Stomach (tissue), 8 donors: ENCODE measurements at regions not wholly inside any gene's neighbourhood (a gene's known extent, or its start where the extent isn't known, plus 50 kb on each side); places are given as distances from the start of the nearest gene placed in this dataset.

Experiments
- DNase-seq, 2 donors: peaks; one replicate each; pipeline versions ENCODE4 v3.0.0 to v3.0.0-alpha.2; 2013 to 2019
- H3K27ac ChIP-seq, 5 donors: fragments of 200-600 bp in 4 of 5; sonication (generic) in 4 of 5; one replicate each; pipeline ENCODE4 v1.5.1; 2013 to 2019; ENCODE audit warnings: mild to moderate bottlenecking in 1 of 5, moderate library complexity in 1 of 5
- H3K27me3 ChIP-seq, 3 donors: fragments of 200-600 bp; sonication (generic); one replicate each; pipeline ENCODE4 v1.5.1; 2017 to 2019; ENCODE audit warnings: mixed run types in 1 of 3
- H3K36me3 ChIP-seq, 4 donors: fragments of 200-600 bp; sonication (generic); 1 replicate in 3 of 4; 2 replicates in 1 of 4; pipeline ENCODE4 v1.5.1; 2016 to 2019
- H3K4me1 ChIP-seq, 4 donors: fragments of 200-600 bp; sonication (generic); one replicate each; pipeline ENCODE4 v1.5.1; 2016 to 2019
- H3K4me3 ChIP-seq, 4 donors: fragments of 200-600 bp; sonication (generic) in 3 of 4; one replicate each; pipeline ENCODE4 v1.5.1; 2016 to 2019; ENCODE audit warnings: mild to moderate bottlenecking in 1 of 4
- H3K9me3 ChIP-seq, 4 donors: fragments of 200-600 bp; sonication (generic); one replicate each; pipeline ENCODE4 v1.5.1; 2016 to 2019
- EP300 ChIP-seq: sonication (generic); formaldehyde crosslinking; IDR thresholded peaks from one replicate; pipeline ENCODE4 v1.6.1; 2017; ENCODE audit warnings: antibody characterized with exemption
- POLR2A ChIP-seq, 4 donors: fragments of 450-650 bp; IDR thresholded peaks; one replicate each; pipeline ENCODE4 v1.6.1; 2016; ENCODE audit warnings: antibody characterized with exemption in 4 of 4, control low read depth in 2 of 4, mild to moderate bottlenecking in 1 of 4, moderate library complexity in 1 of 4
- POLR2AphosphoS5 ChIP-seq, 3 donors: sonication (generic); formaldehyde crosslinking; IDR thresholded peaks; one replicate each; pipeline ENCODE4 v1.6.1; 2016; ENCODE audit warnings: antibody characterized with exemption in 3 of 3
- WGBS, 5 donors: extraction: QIAGEN DNeasy Blood & Tissue Kit in 3 of 5; methylation state at CpG; one replicate each; pipeline versions ENCODE4 v1.1.5 to v1.1.7; 2013 to 2018; 5-methylcytosine and 5-hydroxymethylcytosine counted together
- intact Hi-C: fragments of 100-400 bp; cut with DNase I; formaldehyde crosslinking; loops from one replicate; pipeline ENCODE4 v1.15.1; 2023; ENCODE audit warnings: low total_unique reads
- TF ChIP-seq, protein P1 (sequence below), 7 experiments: fragments of 450-650 bp in 4 of 7; fragments of 200-600 bp in 3 of 7; sonication (generic) in 3 of 7; IDR thresholded peaks; one replicate each; pipeline ENCODE4 v1.5.1; 2016 to 2019; ENCODE audit warnings: antibody characterized with exemption in 7 of 7, control low read depth in 2 of 7, mild to moderate bottlenecking in 1 of 7
- donor health status: healthy with polysubstance abuse.
- donor health status: Bipolar disorder and iron deficiency.
- donor health status: healthy.

DNA sequence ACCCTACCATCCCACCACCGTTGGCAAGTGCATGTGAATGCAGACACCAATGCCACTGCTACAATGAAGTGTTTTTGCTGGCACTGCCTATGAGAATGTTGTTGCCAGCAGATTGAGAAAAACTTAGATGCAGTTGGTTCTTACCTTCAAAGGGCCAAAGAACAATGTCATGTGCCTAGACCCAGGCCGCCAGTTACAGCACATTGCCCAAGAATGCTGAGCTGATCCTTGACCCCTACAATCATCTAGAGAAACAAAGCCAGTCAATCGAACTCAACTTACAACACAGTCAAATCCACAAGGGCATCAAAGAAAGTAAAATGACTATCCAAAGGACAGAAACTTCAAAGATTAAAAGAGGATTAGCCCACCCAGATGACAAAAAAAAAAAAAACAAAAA is 102.4 kb upstream of the SPIN4 start:
- TF ChIP-seq, protein P1, sequence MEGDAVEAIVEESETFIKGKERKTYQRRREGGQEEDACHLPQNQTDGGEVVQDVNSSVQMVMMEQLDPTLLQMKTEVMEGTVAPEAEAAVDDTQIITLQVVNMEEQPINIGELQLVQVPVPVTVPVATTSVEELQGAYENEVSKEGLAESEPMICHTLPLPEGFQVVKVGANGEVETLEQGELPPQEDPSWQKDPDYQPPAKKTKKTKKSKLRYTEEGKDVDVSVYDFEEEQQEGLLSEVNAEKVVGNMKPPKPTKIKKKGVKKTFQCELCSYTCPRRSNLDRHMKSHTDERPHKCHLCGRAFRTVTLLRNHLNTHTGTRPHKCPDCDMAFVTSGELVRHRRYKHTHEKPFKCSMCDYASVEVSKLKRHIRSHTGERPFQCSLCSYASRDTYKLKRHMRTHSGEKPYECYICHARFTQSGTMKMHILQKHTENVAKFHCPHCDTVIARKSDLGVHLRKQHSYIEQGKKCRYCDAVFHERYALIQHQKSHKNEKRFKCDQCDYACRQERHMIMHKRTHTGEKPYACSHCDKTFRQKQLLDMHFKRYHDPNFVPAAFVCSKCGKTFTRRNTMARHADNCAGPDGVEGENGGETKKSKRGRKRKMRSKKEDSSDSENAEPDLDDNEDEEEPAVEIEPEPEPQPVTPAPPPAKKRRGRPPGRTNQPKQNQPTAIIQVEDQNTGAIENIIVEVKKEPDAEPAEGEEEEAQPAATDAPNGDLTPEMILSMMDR (IDR thresholded peaks at IDR 0.05): no peak
- TF ChIP-seq EP300: no peak
- TF ChIP-seq POLR2AphosphoS5 (IDR thresholded peaks at IDR 0.05): no peak
- no peak for TF ChIP-seq POLR2A (IDR thresholded peaks at IDR 0.05)
- Histone ChIP-seq H3K27me3 (no peaks in the 10 kb centered on the region), H3K4me1 (no peaks in the 10 kb centered on the region), H3K36me3 (peaks cover 0 to 21% (median 15%) of the 10 kb centered on the region in 4 donors), H3K9me3 (peaks cover 0 to 57% (median 17%) of the 10 kb centered on the region in 4 donors), H3K27ac (no peak overlapping the region), H3K4me3 (no peak overlapping the region)
- no peak for DNase-seq
- WGBS, 5 donors: 76 to 96% (median 94%) methylated on average over 2 to 3 of the region's 3 CpGs
- intact Hi-C loops: no loop called here

DNA sequence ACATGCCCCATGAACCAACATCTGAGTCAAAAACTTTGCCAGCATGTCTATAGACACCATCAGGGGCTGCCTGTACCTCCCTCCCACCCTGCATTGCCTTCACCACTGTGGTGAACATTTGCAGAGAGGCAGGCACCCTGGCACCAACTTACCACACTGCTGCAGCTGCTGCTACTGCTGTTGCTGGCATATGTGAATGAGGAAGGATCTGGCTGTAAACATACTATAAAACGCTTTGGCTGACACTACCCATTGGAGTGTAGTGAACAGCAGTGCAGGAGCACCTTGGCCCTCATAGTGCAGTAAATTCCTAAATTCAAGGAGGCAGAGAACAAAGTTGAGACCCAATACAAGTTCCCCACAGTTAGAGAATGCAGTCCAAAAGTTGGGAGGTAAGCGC is 90.6 kb upstream of the SPIN4 start:
- no peaks in the 10 kb centered on the region for H3K27me3 ChIP-seq
- peaks cover 0 to 8% (median 3%) of the 10 kb centered on the region in 4 donors for H3K9me3 ChIP-seq
- H3K4me1 ChIP-seq: no peaks in the 10 kb centered on the region
- no peak for DNase-seq
- TF ChIP-seq EP300: no peak
- 78 to 97% (median 91%) methylated on average over 2 of the region's 2 CpGs for WGBS, 5 donors
- peaks cover 0 to 3% (median 0%) of the 10 kb centered on the region in 4 donors for H3K36me3 ChIP-seq
- no peak overlapping the region for H3K27ac ChIP-seq
- H3K4me3 ChIP-seq: no peak overlapping the region
- intact Hi-C loops: no loop called here

DNA sequence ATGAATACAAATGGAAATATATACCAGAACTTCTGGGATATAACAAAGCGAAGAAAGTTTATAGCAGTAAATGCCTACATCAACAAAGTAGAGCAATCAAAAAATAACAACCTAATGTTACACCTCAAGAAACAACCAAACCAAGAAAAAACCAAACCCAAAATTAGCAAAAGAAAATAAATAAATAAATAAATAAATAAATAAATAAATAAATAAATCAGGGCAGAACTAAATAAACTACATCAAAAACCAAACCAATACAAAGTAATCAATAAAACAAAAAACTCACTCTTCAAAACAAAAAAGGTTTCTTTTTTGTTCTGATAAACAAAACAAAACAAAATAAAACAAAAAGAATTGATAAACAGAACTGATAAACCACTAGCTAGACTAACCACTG is 88.4 kb upstream of the SPIN4 start:
- no peaks in the 10 kb centered on the region for H3K27me3 ChIP-seq
- peaks cover 0 to 4% (median 0%) of the 10 kb centered on the region in 4 donors for H3K9me3 ChIP-seq
- intact Hi-C loops: no loop called here
- H3K36me3 ChIP-seq: peaks cover 0 to 3% (median 0%) of the 10 kb centered on the region in 4 donors
- WGBS, 5 donors: 95 to 100% (median 97%) methylated on average over 1 of the region's 1 CpG
- H3K4me3 ChIP-seq: no peak overlapping the region
- no peak overlapping the region for H3K27ac ChIP-seq
- TF ChIP-seq EP300 (no peak), POLR2AphosphoS5 (IDR thresholded peaks at IDR 0.05) (no peak), POLR2A (IDR thresholded peaks at IDR 0.05) (no peak)
- TF ChIP-seq, protein P1 (IDR thresholded peaks at IDR 0.05): no peak
- DNase-seq: no peak
- H3K4me1 ChIP-seq: no peaks in the 10 kb centered on the region

DNA sequence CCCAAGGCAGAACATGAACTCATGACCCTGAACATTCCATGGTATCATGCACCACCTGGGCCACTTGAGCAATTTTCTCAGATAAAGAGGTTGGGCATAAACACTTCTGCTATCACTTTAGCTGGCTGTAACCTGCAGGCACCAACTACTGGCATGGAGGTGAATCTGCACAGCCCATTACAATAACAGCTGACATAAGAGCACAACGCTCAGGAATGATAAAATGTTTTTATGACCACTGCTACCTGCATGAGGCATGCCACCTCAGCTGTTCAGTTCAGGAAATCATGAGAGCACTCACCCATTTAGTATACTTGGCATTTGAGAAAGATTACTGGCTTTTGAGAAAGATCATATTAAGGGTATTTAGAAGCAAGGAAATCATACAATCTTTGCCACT is 85.7 kb upstream of the SPIN4 start:
- intact Hi-C loops: no loop called here
- DNase-seq: no peak
- WGBS, 5 donors: 72 to 94% (median 87%) methylated on average over 1 of the region's 1 CpG
- Histone ChIP-seq H3K27me3 (no peaks in the 10 kb centered on the region), H3K4me3 (no peak overlapping the region), H3K9me3 (peaks cover 0 to 4% (median 0%) of the 10 kb centered on the region in 4 donors), H3K27ac (no peak overlapping the region), H3K36me3 (peaks cover 0 to 11% (median 3%) of the 10 kb centered on the region in 4 donors), H3K4me1 (no peaks in the 10 kb centered on the region)
- TF ChIP-seq, protein P1 (IDR thresholded peaks at IDR 0.05): no peak
- TF ChIP-seq POLR2A (IDR thresholded peaks at IDR 0.05) (no peak), POLR2AphosphoS5 (IDR thresholded peaks at IDR 0.05) (no peak), EP300 (no peak)

DNA sequence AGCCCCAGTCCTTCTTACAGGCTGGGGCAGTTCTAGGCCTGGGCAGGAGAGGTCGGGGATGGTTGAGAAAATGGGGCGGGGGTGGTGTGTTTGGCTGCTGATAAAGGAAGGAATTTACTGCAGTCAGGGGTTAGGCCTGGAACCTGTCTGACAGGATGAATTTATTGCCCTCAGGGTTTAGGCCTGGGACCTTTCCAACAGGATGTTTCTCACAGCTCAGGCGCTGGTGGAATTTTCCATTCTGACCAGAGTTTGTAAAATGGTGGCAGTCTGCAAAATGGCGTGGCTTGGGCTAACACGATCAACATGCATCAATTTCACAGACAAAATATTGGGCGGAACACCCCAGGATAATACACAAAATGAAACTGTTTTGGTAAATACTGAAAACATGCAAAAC is 83.5 kb upstream of the SPIN4 start:
- Histone ChIP-seq H3K4me3 (no peak overlapping the region), H3K27me3 (no peaks in the 10 kb centered on the region), H3K36me3 (peaks cover 0 to 10% (median 5%) of the 10 kb centered on the region in 4 donors), H3K27ac (no peak overlapping the region), H3K9me3 (no peaks in the 10 kb centered on the region), H3K4me1 (no peaks in the 10 kb centered on the region)
- intact Hi-C loops: no loop called here
- TF ChIP-seq POLR2AphosphoS5 (IDR thresholded peaks at IDR 0.05): no peak
- no peak for TF ChIP-seq POLR2A (IDR thresholded peaks at IDR 0.05)
- TF ChIP-seq, protein P1 (IDR thresholded peaks at IDR 0.05): no peak
- TF ChIP-seq EP300: no peak
- 69 to 83% (median 74%) methylated on average over 6 of the region's 6 CpGs for WGBS, 5 donors
- DNase-seq: peak in 1 of 2 donors; percentile 4
